Sigmoid colon (tissue), 6 donors: ENCODE measurements at regions not wholly inside any gene's neighbourhood (a gene's known extent, or its start where the extent isn't known, plus 50 kb on each side); places are given as distances from the start of the nearest gene placed in this dataset.
A peak's percentile ranks its signal among the peaks of the same experiment; 100 is the strongest.

ENCODE experiments used
- DNase-seq: peaks from one replicate; pipeline ENCODE4 v3.0.0-alpha.2; 2019
- H3K27ac ChIP-seq, 4 donors: fragments of 200-600 bp; sonication (generic); one replicate each; pipeline ENCODE4 v1.5.1; 2016 to 2019; ENCODE audit warnings: mild to moderate bottlenecking in 1 of 4
- H3K27me3 ChIP-seq, 3 donors: fragments of 200-600 bp; sonication (generic); one replicate each; pipeline ENCODE4 v1.5.1; 2019; ENCODE audit warnings: mild to moderate bottlenecking in 1 of 3
- H3K36me3 ChIP-seq, 4 donors: fragments of 200-600 bp; sonication (generic); one replicate each; pipeline ENCODE4 v1.5.1; 2016 to 2019
- H3K4me1 ChIP-seq, 4 donors: fragments of 200-600 bp; sonication (generic); one replicate each; pipeline ENCODE4 v1.5.1; 2017 to 2019
- H3K4me3 ChIP-seq, 4 donors: fragments of 200-600 bp; sonication (generic); one replicate each; pipeline ENCODE4 v1.5.1; 2017 to 2019; ENCODE audit warnings: mild to moderate bottlenecking in 2 of 4, moderate library complexity in 1 of 4
- H3K9me3 ChIP-seq, 4 donors: fragments of 200-600 bp in 3 of 4; sonication (generic) in 3 of 4; one replicate each; pipeline versions ENCODE4 v1.5.1 to v1.6.1; 2013 to 2019
- CTCF ChIP-seq, 4 experiments: fragments of 450-650 bp in 3 of 4; fragments of 200-600 bp in 1 of 4; IDR thresholded peaks; one replicate each; pipeline ENCODE4 v1.5.1; 2016 to 2019; ENCODE audit warnings: antibody characterized with exemption in 4 of 4, mild to moderate bottlenecking in 3 of 4, moderate library complexity in 2 of 4
- EP300 ChIP-seq, 4 donors: sonication (generic); formaldehyde crosslinking; IDR thresholded peaks; one replicate each; pipeline ENCODE4 v1.6.1; 2017; ENCODE audit warnings: antibody characterized with exemption in 4 of 4
- POLR2A ChIP-seq, 2 donors: fragments of 450-650 bp; IDR thresholded peaks; one replicate each; pipeline ENCODE4 v1.6.1; 2016; ENCODE audit warnings: antibody characterized with exemption in 2 of 2, mild to moderate bottlenecking in 2 of 2, moderate library complexity in 2 of 2
- POLR2AphosphoS5 ChIP-seq, 4 donors: sonication (generic); formaldehyde crosslinking; IDR thresholded peaks; one replicate each; pipeline ENCODE4 v1.6.1; 2017; ENCODE audit warnings: antibody characterized with exemption in 4 of 4
- WGBS, 2 donors: extraction: QIAGEN DNeasy Blood & Tissue Kit; methylation state at CpG; one replicate each; pipeline ENCODE4 v1.1.7; 2013; 5-methylcytosine and 5-hydroxymethylcytosine counted together
- intact Hi-C: fragments of 100-400 bp; cut with DNase I; formaldehyde crosslinking; loops from one replicate; pipeline ENCODE4 v1.15.1; 2023
- donor health status: healthy with polysubstance abuse.
- donor health status: healthy.

DNA sequence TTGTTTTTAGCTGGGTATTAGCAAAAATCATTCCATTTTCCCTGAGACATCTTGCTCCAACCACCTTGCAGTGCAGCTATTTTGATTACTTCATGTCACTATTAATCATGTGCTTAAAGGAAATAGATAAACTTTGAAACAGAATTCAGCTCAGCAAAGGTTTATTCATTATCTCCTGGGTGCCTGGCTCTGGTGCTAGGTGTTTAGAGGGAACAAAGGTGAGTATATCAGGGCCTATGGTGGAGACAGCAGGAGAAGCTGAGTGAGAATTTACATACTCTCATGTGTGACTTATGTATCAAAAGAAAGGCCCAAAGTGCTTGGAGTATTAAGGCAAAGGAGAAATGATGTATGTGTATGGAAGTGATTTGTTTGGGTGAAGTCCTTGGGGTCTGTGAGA is 63.8 kb upstream of the BMP2 start:
- H3K27ac ChIP-seq = peak overlapping the region in 3 of 4 donors; percentile 16 to 49 (median 26)
- TF ChIP-seq POLR2A (IDR thresholded peaks at IDR 0.05) (no peak), POLR2AphosphoS5 (IDR thresholded peaks at IDR 0.05) (no peak), EP300 (IDR thresholded peaks at IDR 0.05) (no peak), CTCF (IDR thresholded peaks at IDR 0.05) (no peak)
- intact Hi-C loops = no loop called here
- no peaks in the 10 kb centered on the region for H3K9me3 ChIP-seq
- H3K36me3 ChIP-seq = no peaks in the 10 kb centered on the region
- no peaks in the 10 kb centered on the region for H3K27me3 ChIP-seq
- no peaks in the 10 kb centered on the region for H3K4me1 ChIP-seq
- DNase-seq = no peak
- no peak overlapping the region for H3K4me3 ChIP-seq

GRCh38 chr20:6703047-6703446 is 64.4 kb upstream of the BMP2 start:
- no peak for TF ChIP-seq POLR2A (IDR thresholded peaks at IDR 0.05)
- 50 to 79% methylated on average over 3 of the region's 3 CpGs for WGBS, 2 donors
- H3K4me1 ChIP-seq = no peaks in the 10 kb centered on the region
- H3K36me3 ChIP-seq = no peaks in the 10 kb centered on the region
- H3K9me3 ChIP-seq = no peaks in the 10 kb centered on the region
- no peaks in the 10 kb centered on the region for H3K27me3 ChIP-seq
- no peak overlapping the region for H3K27ac ChIP-seq
- no peak for DNase-seq
- intact Hi-C loops = no loop called here
- no peak overlapping the region for H3K4me3 ChIP-seq

GRCh38 chr20:6702144-6702543 is 65.3 kb upstream of the BMP2 start:
- H3K4me1 ChIP-seq = no peaks in the 10 kb centered on the region
- H3K36me3 ChIP-seq = no peaks in the 10 kb centered on the region
- H3K4me3 ChIP-seq = no peak overlapping the region
- H3K27me3 ChIP-seq = no peaks in the 10 kb centered on the region
- no peak overlapping the region for H3K27ac ChIP-seq
- no peak for DNase-seq
- H3K9me3 ChIP-seq = no peaks in the 10 kb centered on the region
- intact Hi-C loops = no loop called here
- TF ChIP-seq POLR2AphosphoS5 (IDR thresholded peaks at IDR 0.05) = no peak
- TF ChIP-seq POLR2A (IDR thresholded peaks at IDR 0.05) = no peak
- no peak for TF ChIP-seq EP300 (IDR thresholded peaks at IDR 0.05)
- TF ChIP-seq CTCF (IDR thresholded peaks at IDR 0.05) = no peak

GRCh38 chr20:6700563-6701329 is 66.7 kb upstream of the BMP2 start:
- H3K9me3 ChIP-seq = no peaks in the 10 kb centered on the region
- WGBS, 2 donors = 55 to 87% methylated on average over 11 of the region's 11 CpGs
- intact Hi-C loops = no loop called here
- no peaks in the 10 kb centered on the region for H3K4me1 ChIP-seq
- no peaks in the 10 kb centered on the region for H3K27me3 ChIP-seq
- H3K36me3 ChIP-seq = no peaks in the 10 kb centered on the region
- TF ChIP-seq EP300 (IDR thresholded peaks at IDR 0.05) = peak in 2 of 4 donors; percentile 18 to 38
- TF ChIP-seq POLR2AphosphoS5 (IDR thresholded peaks at IDR 0.05) = no peak
- TF ChIP-seq POLR2A (IDR thresholded peaks at IDR 0.05) = no peak
- TF ChIP-seq CTCF (IDR thresholded peaks at IDR 0.05) = no peak
- H3K4me3 ChIP-seq = no peak overlapping the region
- peak overlapping the region in 1 of 4 donors; percentile 28 for H3K27ac ChIP-seq
- DNase-seq = peak; percentile 69

GRCh38 chr20:6699921-6700562 is 67.4 kb upstream of the BMP2 start:
- no peak for DNase-seq
- 66 to 75% methylated on average over 3 of the region's 3 CpGs for WGBS, 2 donors
- no peaks in the 10 kb centered on the region for H3K27me3 ChIP-seq
- intact Hi-C loops = no loop called here
- TF ChIP-seq CTCF (IDR thresholded peaks at IDR 0.05) = no peak
- TF ChIP-seq POLR2AphosphoS5 (IDR thresholded peaks at IDR 0.05) = no peak
- no peak for TF ChIP-seq POLR2A (IDR thresholded peaks at IDR 0.05)
- TF ChIP-seq EP300 (IDR thresholded peaks at IDR 0.05) = no peak
- H3K36me3 ChIP-seq = no peaks in the 10 kb centered on the region
- H3K4me3 ChIP-seq = no peak overlapping the region
- H3K9me3 ChIP-seq = no peaks in the 10 kb centered on the region
- H3K27ac ChIP-seq = peak overlapping the region in 1 of 4 donors; percentile 28
- H3K4me1 ChIP-seq = no peaks in the 10 kb centered on the region
